OCI-LY7 (cell line): ENCODE measurements at regions not wholly inside any gene's neighbourhood (a gene's known extent, or its start where the extent isn't known, plus 50 kb on each side); places are given as distances from the start of the nearest gene placed in this dataset.
"Not testable (repeated sequence)": the region's sequence is repeated elsewhere in the genome, so short reads cannot be mapped to it uniquely, and the experiment has no call there.

Experiments
- CTCF ChIP-seq: fragments of 200-600 bp; sonication (generic); conservative IDR thresholded peaks from 2 replicates; pipeline ENCODE4 v1.5.1; 2014; ENCODE audit warnings: mild to moderate bottlenecking, antibody characterized with exemption, low read length, moderate library complexity, mixed read lengths
- EZH2phosphoT487 ChIP-seq: fragments of 200-600 bp; sonication (generic); IDR thresholded peaks from 2 replicates; pipeline ENCODE4 v1.6.1; 2018; ENCODE audit warnings: low read depth, borderline replicate concordance, mild to moderate bottlenecking, mixed run types, antibody characterized with exemption, low read length, moderate library complexity, mixed read lengths

GRCh38 chr7:150000780-150001599, 127.2 kb downstream of the ATP6V0E2 start:
- peak; percentile 41 for TF ChIP-seq CTCF
- not testable (repeated sequence) for TF ChIP-seq EZH2phosphoT487
